BLaER1 (cell line): ENCODE measurements at regions not wholly inside any gene's neighbourhood (a gene's known extent, or its start where the extent isn't known, plus 50 kb on each side); places are given as distances from the start of the nearest gene placed in this dataset.

ENCODE experiments used
- H3K27ac ChIP-seq: shearing (Covaris generic); formaldehyde crosslinking; 2 replicates; pipeline ENCODE4 v1.8.1; 2022
- H3K27me3 ChIP-seq: shearing (Covaris generic); formaldehyde crosslinking; 2 replicates; pipeline ENCODE4 v1.8.1; 2022
- H3K36me3 ChIP-seq: shearing (Covaris generic); formaldehyde crosslinking; 2 replicates; pipeline ENCODE4 v1.8.1; 2022
- H3K4me1 ChIP-seq: shearing (Covaris generic); formaldehyde crosslinking; 2 replicates; pipeline ENCODE4 v1.8.1; 2022
- H3K4me2 ChIP-seq: shearing (Covaris generic); formaldehyde crosslinking; 2 replicates; pipeline ENCODE4 v1.8.1; 2022
- H3K4me3 ChIP-seq: shearing (Covaris generic); formaldehyde crosslinking; 2 replicates; pipeline ENCODE4 v1.8.1; 2022
- H3K9ac ChIP-seq: shearing (Covaris generic); formaldehyde crosslinking; 2 replicates; pipeline ENCODE4 v1.8.1; 2022
- H3K9me3 ChIP-seq: shearing (Covaris generic); formaldehyde crosslinking; 2 replicates; pipeline ENCODE4 v1.8.1; 2022
- H4K20me1 ChIP-seq: shearing (Covaris generic); formaldehyde crosslinking; 2 replicates; pipeline ENCODE4 v1.8.1; 2022
- Cebpa-rat ChIP-seq: shearing (Covaris generic); IDR thresholded peaks from 2 replicates; pipeline ENCODE4 v1.8.1; 2022

DNA sequence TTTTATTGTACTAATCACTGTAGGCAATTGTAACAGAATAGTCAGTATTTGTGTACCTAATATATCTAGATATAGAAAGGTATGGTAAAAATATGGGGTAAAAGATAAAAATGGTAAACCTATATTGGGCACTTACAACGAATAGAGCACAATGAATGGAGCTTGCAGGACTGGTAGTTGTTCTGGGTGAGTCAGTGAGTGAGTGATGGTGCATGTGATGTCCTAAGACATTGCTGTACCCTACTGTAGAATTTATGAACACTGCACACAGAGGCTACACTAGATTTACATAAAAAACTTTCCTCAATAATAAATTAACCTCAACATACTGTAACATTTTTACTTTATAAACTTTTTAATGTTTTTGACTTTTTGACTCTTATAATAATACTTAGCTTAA lies 274.3 kb upstream of the PPP2R3A start:
- H3K9ac ChIP-seq, result no peak overlapping the region
- TF ChIP-seq Cebpa-rat, result no peak
- no peaks in the 10 kb centered on the region for H3K4me1 ChIP-seq
- no peaks in the 10 kb centered on the region for H4K20me1 ChIP-seq
- H3K9me3 ChIP-seq, result no peaks in the 10 kb centered on the region
- no peak overlapping the region for H3K27ac ChIP-seq
- H3K4me3 ChIP-seq, result no peak overlapping the region
- H3K27me3 ChIP-seq, result no peaks in the 10 kb centered on the region
- no peaks in the 10 kb centered on the region for H3K36me3 ChIP-seq
- no peak overlapping the region for H3K4me2 ChIP-seq

DNA sequence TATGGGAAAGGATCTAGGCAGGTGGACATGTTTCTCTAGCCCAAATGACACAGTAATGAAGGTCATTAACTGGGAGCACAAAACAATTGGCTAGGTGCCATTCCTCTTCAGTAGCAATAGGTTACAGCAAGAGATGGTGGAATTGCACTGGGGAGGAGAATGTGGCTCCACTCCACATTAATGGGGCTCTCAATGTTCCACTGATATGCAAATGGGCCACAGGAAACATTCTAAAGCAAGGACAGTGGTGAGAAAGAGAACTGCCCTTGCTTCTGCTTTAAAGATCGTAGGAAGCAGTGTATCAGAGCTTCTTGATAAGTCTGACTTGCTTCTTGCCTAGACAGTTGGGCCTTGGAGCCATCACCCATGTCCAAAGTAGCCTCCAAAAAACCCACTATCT lies 271.4 kb upstream of the PPP2R3A start:
- TF ChIP-seq Cebpa-rat, result no peak
- Histone ChIP-seq H3K4me3 (no peak overlapping the region), H3K27ac (no peak overlapping the region), H3K36me3 (no peaks in the 10 kb centered on the region), H3K4me2 (no peak overlapping the region), H3K4me1 (no peaks in the 10 kb centered on the region), H3K9ac (no peak overlapping the region), H3K9me3 (no peaks in the 10 kb centered on the region), H4K20me1 (no peaks in the 10 kb centered on the region), H3K27me3 (no peaks in the 10 kb centered on the region)

DNA sequence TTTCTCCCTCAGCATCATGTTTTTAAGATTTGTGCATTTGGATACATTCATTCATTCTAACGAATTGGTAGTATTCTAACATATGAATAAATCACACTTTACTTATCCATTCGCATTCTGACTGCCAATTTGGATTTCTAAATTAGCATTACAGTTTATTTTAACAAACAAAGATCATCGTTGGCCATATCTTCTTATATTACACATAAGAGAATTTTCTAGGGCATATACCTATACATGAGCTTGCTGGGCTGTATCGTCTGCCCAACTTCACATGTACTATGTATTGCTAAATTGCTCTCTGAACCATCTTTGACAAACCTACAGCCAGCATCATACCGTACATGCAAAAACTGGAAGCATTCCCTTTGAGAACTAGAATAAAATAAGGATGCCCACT lies 265.8 kb upstream of the PPP2R3A start:
- H3K9me3 ChIP-seq, result no peaks in the 10 kb centered on the region
- no peaks in the 10 kb centered on the region for H3K4me1 ChIP-seq
- H3K9ac ChIP-seq, result no peak overlapping the region
- H4K20me1 ChIP-seq, result no peaks in the 10 kb centered on the region
- no peak overlapping the region for H3K27ac ChIP-seq
- H3K4me2 ChIP-seq, result no peak overlapping the region
- H3K36me3 ChIP-seq, result no peaks in the 10 kb centered on the region
- TF ChIP-seq Cebpa-rat, result no peak
- H3K27me3 ChIP-seq, result no peaks in the 10 kb centered on the region
- H3K4me3 ChIP-seq, result no peak overlapping the region

DNA sequence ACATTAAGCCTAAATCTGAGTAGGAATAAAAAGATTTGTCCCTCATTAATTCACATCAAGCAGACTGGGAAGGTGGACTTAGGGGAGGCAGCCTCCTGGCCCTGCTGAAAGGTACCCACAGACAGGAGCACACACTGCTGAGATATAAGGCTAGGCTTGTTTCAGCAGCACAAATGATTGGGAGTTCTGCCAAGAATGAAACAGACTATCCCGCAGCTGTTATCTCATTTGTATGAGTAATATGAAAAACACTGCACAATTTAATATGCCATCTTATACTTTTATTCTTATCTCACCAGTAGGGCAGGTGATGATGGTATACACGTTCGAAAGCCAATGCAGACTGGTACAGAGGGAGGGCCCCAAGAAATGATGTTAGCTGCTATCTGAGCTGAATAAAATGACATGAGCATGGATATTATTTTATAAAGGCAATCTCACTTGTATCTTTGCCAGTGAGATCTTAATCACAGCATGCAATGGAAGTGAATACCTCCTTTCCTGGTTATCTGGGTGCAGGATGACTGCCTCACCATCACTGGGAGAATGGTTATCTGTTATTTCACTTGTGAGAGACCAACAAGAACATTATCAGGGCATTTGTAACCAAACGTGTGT lies 258.7 kb upstream of the PPP2R3A start:
- TF ChIP-seq Cebpa-rat, result no peak
- Histone ChIP-seq H3K27ac (no peak overlapping the region), H4K20me1 (no peaks in the 10 kb centered on the region), H3K27me3 (no peaks in the 10 kb centered on the region), H3K4me2 (no peak overlapping the region), H3K4me3 (no peak overlapping the region), H3K36me3 (no peaks in the 10 kb centered on the region), H3K4me1 (no peaks in the 10 kb centered on the region), H3K9ac (no peak overlapping the region), H3K9me3 (no peaks in the 10 kb centered on the region)

DNA sequence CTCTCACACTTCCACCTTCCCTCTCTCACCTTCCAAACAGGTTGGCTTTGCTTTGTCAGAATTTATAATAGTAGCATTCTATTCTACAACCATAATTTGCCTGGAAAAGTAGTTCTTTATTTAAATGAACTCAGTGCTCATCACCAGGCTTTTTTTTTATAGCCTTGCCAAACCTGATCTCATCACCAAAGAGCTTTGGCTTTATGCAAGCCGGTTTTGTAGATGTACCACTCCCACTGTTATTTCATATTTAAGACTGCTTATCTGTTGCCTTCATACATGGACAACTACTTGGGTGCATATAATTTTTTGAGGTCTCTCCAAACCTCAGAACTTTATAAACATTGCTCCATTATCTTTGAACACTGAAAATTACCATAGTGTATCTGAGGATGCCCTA lies 246.1 kb upstream of the PPP2R3A start:
- Histone ChIP-seq H3K4me2 (no peak overlapping the region), H4K20me1 (no peaks in the 10 kb centered on the region), H3K36me3 (no peaks in the 10 kb centered on the region), H3K4me3 (no peak overlapping the region), H3K9ac (no peak overlapping the region), H3K4me1 (peaks cover 12% of the 10 kb centered on the region), H3K27ac (no peak overlapping the region), H3K27me3 (no peaks in the 10 kb centered on the region), H3K9me3 (no peaks in the 10 kb centered on the region; the same call in 1 of the 2 replicates)
- no peak for TF ChIP-seq Cebpa-rat

DNA sequence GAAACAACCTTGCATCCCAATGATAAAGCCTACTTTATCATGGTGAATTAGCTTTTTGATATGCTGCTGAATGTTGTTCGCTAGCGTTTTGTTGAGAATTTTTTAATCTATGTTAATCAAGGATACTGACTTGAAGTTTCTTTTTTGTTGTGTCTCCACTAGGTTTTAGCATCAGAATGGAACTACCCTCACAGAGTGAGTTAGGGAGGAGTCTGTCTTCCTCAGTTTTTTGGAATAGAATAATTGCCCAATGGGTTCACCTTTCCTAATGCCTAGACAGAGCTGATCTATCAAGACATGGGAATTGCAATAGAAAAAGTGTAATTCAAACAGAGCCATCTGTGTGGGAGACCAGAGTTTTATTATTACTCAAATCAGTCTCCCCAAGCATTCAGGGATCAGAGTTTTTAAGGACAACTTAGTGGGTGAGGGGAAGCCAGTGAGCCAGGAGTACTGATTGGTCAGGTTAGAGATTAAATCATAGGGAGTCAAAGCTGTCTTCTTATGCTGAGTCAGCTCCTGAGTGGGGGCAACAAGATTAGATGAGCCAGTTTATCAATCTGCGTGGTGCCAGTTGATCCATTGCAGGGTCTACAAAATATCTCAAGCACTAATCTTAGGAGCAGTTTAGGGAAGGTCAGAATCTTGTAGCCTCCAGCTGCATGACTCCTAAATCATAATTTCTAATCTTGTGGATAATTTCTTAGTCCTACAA lies 237.4 kb upstream of the PPP2R3A start:
- Histone ChIP-seq H3K4me3 (no peak overlapping the region), H3K9me3 (peaks cover 37% of the 10 kb centered on the region), H3K9ac (no peak overlapping the region), H3K27me3 (no peaks in the 10 kb centered on the region), H3K27ac (no peak overlapping the region), H3K36me3 (no peaks in the 10 kb centered on the region), H3K4me2 (no peak overlapping the region), H4K20me1 (no peaks in the 10 kb centered on the region), H3K4me1 (no peaks in the 10 kb centered on the region)
- TF ChIP-seq Cebpa-rat, result no peak

DNA sequence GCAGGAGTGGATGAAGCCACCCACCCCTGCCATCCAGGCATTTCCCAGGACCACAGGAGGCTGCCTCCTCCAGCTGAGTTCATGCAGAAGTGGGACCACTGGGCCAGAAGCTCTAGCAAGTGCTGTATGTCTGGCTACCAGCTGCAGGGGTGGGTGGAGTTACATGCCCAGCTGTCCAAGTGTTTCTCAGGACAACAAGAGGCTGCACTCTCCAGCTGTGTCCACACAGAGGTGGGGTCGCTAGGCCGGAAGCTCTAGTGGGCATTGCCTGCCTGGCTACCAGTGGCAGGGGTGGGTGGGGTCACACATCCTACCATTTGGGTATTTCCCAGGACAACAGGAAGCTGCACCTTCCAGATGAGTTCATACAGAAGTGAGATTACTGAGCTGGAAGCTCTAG lies 234.0 kb upstream of the PPP2R3A start:
- Histone ChIP-seq H4K20me1 (no peaks in the 10 kb centered on the region), H3K9ac (no peak overlapping the region), H3K4me3 (no peak overlapping the region), H3K27ac (no peak overlapping the region), H3K36me3 (no peaks in the 10 kb centered on the region), H3K27me3 (no peaks in the 10 kb centered on the region), H3K4me2 (no peak overlapping the region), H3K4me1 (no peaks in the 10 kb centered on the region), H3K9me3 (peaks cover 40% of the 10 kb centered on the region)
- TF ChIP-seq Cebpa-rat, result no peak

DNA sequence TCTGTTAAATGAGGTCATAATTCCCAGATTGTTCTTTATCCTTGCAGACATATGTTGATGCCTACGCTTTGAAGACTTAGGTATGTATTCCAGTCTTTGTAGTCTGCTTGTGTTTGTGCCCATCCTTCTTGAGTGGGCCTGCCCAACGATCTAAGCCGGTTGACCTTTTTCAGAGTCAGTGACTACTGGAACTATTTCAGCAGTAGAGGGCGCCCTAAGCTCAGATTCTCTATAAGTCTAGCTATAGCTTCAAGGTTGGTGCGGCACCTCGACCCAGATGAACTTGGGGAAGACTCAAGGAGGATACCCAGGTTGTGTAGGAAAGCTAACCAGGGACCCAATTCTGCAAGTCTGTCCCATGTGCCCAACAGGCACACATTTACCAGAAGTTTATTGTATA lies 228.8 kb upstream of the PPP2R3A start:
- H3K27me3 ChIP-seq, result no peaks in the 10 kb centered on the region
- no peaks in the 10 kb centered on the region for H3K4me1 ChIP-seq
- no peak overlapping the region for H3K4me2 ChIP-seq
- no peaks in the 10 kb centered on the region for H4K20me1 ChIP-seq
- no peak for TF ChIP-seq Cebpa-rat
- no peak overlapping the region for H3K9ac ChIP-seq
- H3K9me3 ChIP-seq, result peaks cover 28% of the 10 kb centered on the region
- H3K36me3 ChIP-seq, result no peaks in the 10 kb centered on the region
- H3K4me3 ChIP-seq, result no peak overlapping the region
- no peak overlapping the region for H3K27ac ChIP-seq

DNA sequence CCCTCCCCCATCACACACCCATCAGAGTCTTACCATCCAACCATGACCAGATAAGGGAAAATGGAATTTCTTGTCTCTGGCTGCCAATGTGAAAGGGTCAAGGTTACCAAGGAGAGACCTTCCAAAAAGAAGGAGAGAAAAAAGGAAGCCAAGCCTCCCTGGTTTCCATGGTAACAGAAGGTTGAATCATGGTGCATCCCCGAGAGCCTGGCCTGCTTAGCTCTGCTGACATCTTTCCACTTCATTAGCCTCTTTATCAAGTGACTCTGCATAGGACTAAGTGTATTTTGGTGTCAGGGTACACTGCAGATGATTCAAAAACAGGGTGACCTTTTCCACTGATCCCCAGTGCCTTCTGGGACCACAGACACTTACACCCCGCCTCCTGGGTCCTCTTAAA lies 225.7 kb upstream of the PPP2R3A start:
- Histone ChIP-seq H3K27ac (no peak overlapping the region), H3K4me1 (no peaks in the 10 kb centered on the region), H3K4me2 (no peak overlapping the region), H4K20me1 (no peaks in the 10 kb centered on the region), H3K9me3 (peaks cover 28% of the 10 kb centered on the region), H3K4me3 (no peak overlapping the region), H3K36me3 (no peaks in the 10 kb centered on the region), H3K27me3 (no peaks in the 10 kb centered on the region), H3K9ac (no peak overlapping the region)
- no peak for TF ChIP-seq Cebpa-rat

DNA sequence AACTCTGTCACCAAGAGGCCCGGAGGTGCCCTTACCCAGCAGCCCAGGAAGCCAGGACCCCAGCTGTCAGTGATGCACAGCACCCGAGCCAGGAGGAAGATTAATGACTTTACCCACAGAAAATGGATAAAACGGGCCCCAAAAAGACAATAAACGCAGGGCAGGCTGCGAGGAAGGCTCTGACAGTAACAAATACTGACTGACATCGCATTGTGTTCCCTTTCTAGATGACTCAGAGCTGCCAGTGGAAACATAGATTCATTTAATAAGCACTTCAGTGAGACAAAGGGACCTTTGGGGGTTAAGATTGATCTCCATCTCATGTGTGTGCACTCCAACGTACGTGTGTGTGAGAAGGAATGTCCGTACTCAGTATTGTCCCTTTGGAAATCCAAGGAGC lies 225.3 kb upstream of the PPP2R3A start:
- TF ChIP-seq Cebpa-rat, result no peak
- Histone ChIP-seq H3K9me3 (peaks cover 28% of the 10 kb centered on the region), H3K4me3 (no peak overlapping the region)

More for the DNA sequence above, 225.3 kb upstream of the PPP2R3A start:
- no peak overlapping the region for H3K4me2 ChIP-seq
- H4K20me1 ChIP-seq, result no peaks in the 10 kb centered on the region
- H3K4me1 ChIP-seq, result no peaks in the 10 kb centered on the region
- H3K9ac ChIP-seq, result no peak overlapping the region
- no peak overlapping the region for H3K27ac ChIP-seq
- H3K27me3 ChIP-seq, result no peaks in the 10 kb centered on the region
- no peaks in the 10 kb centered on the region for H3K36me3 ChIP-seq
